ENCODE measurements at regions not wholly inside any gene's neighbourhood (a gene's known extent, or its start where the extent isn't known, plus 50 kb on each side); places are given as distances from the start of the nearest gene placed in this dataset.

DNA sequence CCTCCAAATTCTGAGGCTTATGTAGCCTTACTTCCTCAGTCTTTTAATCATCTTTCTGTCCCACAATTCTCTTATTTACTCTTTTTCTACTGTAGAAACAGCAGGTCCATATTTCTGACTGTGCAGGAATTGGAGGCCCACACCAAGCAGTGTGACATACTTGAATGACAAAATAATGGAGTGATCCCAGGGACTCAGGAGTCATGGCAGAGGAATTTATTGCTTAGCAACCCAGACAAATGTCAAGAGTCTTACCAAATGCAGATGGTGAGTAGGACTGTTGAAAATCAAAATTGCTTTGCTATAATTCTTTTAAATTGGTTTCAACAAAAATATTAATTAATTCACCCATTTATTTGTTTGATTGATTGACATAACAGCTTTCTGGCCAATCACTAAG is 59.9 kb downstream of the HTR1B start:
- intact Hi-C loops (cut with micrococcal nuclease): no loop called here

DNA sequence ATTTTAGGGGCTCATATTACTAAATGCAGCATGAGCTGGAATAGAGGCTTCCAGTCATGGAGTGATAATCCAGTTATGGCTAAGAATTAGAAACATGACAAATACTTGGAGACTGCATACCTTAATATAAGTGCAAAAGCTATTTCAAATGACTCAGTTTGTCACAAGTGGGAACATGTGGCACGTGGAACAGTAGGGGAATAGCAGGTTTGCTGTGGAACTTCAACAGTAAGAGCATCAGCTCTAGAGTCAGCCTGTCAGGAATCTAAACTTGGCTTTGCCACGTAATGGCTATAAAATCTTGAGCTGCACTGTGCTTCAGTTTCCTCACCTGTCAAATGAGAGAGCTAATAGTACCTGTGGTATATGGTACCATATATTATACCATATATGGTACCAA is 62.1 kb downstream of the HTR1B start:
- intact Hi-C loops (cut with micrococcal nuclease): no loop called here

DNA sequence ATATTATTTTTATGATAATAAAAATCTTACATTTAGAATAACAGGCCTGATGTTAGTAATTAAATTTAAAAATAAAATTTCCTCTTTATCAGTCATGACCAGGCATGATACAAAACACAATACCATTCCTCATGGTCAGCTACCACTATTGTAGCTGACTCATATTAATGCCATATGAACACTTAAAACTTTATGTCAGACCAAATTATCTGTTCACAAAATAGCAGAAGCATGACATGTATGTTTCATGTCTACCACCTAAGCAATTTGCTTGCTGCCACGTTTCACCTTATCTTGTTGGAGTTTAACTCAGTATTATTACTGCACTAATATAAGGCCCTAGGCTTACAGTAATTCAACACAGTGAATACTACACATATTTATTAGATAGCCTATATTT is 65.7 kb downstream of the HTR1B start:
- intact Hi-C loops (cut with micrococcal nuclease): no loop called here

DNA sequence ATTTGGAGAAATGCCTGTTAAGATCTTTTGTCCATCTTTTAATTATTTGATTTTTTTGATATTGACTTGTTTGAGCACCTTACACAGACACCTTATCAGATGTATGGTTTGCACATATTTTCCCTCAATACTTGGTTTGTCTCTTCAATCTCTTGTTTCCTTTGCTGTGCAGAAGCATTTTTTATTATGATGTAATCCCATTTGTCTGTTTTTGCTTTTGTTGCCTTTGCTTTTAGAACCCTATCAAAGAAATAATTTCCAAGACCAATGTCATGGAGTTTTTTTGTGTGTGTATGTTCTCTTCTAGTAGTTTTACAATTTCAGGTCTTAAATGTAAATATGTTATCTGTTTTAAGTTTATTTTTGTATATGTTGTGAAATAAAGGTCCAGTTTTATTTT is 73.9 kb downstream of the HTR1B start:
- intact Hi-C loops (cut with micrococcal nuclease): no loop called here

DNA sequence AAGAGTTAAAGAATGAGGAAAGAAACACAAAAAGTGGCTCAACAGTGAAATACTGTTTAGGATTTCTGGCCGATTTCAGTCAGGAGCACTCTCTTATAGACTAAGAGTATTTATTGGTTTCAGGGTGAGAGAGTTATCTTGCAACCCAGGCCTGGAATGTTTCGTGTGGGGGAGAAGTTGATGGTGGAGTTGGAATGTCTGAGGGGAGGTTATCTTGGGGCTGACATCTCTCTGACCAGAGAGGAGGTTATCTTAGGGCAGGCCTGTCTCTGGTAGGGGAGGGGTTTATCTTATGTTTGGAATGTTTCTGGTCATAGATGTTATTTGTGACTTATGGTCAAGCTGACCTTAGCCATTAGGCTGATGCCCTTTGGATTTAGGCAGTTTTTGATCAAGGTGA is 80.3 kb downstream of the HTR1B start:
- intact Hi-C loops (cut with micrococcal nuclease): no loop called here

DNA sequence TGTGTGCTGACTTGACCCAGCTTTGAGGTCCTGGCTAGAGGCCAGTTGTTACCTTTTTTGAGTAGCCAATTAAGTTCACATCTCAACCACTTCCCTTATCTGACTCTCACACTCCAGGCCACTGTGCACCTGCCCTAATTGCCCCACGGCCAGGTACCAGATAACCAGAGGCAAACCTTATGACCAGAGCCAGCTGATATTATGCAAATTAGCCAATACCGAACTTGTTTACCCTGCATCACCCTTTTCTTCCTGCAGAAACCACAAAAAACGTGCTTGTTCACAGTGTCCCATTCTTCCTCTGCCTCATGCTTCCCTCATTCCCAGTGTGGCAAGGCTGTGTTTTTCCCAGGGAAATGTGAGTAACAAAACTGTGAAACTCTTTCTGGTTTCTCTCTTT is 89.3 kb downstream of the HTR1B start:
- intact Hi-C loops (cut with micrococcal nuclease): no loop called here

DNA sequence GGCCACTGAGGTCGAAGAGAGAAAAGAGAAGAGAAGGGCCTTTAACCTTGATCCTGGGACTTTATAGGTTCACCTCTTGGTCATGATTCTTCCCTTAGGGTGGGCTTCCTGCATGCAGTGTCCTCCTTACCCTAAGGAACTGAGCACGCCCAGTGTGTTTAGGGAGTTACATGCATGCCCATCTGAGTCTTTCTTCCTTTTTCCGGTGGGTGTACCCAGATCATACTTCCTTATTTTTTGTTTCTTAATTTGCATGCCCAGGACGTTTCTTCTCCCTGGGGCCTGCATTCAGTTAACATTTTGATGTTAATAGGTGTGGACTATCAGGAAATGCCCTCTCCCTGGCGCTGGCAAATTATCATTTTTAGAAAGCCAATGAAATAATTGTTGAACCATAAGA is 91.5 kb downstream of the HTR1B start:
- intact Hi-C loops (cut with micrococcal nuclease): no loop called here

DNA sequence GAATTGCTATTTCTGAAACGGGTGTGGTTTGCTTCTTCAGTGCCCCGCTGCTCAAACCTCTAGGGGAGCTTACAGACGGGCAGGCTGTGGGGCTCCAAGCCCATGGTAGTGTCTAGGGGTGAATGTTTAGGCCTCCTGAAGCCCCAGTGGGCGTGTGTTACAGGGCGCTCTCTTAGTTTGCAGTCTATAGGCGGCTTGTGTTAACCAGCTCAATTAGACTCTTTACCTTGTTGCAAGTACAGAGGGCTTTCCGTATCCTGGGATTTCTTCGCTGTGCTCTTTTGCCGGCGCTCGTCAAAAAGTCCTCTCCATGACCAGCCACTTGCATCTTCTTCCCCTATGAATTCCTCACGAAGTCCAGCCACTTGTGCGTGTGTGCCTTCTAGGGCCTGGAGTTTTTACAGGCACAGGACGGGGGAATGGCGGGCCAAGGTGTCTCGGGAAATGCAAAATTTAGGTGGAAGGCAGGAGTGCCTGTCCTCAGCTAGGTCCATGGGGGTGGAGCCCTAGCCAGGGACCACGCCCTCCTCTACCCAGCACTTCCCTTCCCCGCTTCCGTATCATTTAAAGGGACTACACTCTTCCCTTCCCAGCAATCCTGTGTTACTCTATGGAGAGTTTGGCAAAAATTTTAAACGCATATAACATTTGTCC is 94.5 kb downstream of the HTR1B start:
- intact Hi-C loops (cut with micrococcal nuclease): no loop called here

DNA sequence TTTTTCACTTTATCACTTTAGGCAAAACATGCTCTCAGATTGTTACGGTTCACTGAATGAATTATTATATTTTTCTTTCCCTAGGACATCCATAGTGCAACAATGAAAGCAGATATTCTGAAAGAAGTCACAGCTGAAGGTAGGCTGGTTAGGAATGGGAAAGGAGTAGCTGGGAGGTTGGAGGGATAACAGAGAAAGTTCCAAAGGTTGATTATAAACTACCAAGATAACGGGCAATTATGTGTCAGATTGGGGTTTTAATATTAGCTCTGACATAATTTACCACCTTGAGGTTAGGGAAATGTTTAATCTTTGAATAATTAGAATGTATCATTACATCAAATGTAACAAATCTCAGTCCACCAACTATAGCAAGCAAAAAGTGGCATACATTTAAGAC is 96.5 kb downstream of the HTR1B start:
- intact Hi-C loops (cut with micrococcal nuclease): no loop called here

DNA sequence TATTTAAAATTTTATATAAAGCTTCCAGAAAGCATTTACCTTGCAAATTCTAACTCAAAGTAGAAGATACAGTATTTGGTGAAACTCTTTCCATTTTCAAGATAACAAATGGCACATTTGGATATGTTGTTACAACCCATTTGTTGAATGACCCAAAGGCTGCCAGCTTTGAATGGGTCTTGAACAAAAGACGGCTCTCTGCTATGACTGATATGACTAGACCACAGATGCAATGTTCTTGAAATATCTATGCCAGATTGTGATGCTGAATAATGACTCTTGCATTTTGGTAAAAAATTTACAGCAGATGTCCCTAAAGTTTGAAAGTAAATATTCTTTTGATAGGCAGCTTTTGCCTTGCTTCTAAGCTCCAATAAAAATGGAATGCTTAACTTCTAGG is 99.6 kb downstream of the HTR1B start:
- intact Hi-C loops (cut with micrococcal nuclease): no loop called here

DNA sequence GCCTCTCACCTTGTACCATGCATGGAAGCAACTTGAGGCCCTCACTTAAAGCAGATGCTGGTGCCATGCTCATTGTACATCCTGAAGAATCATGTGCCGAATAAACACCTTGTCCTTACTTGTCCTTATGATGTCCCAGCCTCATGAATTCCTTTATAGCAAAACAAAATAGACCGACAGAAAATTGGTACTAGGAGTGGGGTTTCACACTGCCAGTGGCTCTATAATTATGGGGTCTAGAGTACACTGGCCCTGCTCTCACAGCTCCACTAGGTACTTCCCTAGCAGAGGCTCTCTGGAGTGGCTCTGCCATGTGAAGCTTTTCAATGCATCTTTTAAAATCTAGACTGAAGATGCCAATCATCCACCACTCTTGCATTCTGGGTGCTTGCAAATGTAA is 101.2 kb downstream of the HTR1B start:
- intact Hi-C loops (cut with micrococcal nuclease): no loop called here

DNA sequence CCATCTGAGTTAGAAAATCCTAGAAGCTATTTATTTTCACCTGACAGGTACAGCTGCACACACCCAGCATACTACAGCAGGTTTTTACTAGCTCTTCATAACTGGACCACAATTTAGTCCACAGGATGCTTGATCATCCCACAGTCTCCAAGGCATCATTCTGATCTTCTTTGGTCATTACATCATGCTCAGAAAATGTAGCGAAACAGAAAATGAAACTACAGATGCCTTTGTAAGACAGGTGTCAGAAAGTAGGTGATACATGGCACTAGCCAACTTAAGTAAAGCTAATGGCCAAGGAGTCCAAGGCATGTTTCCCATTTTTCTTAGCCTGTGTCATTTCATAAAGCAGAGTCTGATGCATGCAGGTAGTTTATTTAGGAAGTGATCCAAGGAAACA is 102.3 kb downstream of the HTR1B start:
- intact Hi-C loops (cut with micrococcal nuclease): no loop called here

DNA sequence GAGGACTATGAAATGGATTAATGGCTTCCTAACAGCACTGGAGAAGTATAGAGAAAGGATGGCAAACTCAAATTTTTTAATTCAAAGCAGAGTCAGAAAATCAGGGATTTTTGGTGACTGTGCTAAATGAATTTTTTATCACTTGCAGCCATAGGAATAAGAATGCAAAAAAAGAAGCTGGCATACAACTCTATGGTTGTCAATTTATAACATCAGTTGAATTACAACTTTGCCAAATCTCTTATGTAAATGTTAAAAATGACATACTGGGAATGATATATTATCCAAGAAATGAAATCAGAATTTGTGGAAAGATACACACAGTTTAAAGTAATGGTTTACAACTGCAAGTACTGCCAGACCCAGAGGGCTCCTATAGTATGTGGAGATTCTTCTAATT is 106.5 kb downstream of the HTR1B start:
- intact Hi-C loops (cut with micrococcal nuclease): no loop called here

DNA sequence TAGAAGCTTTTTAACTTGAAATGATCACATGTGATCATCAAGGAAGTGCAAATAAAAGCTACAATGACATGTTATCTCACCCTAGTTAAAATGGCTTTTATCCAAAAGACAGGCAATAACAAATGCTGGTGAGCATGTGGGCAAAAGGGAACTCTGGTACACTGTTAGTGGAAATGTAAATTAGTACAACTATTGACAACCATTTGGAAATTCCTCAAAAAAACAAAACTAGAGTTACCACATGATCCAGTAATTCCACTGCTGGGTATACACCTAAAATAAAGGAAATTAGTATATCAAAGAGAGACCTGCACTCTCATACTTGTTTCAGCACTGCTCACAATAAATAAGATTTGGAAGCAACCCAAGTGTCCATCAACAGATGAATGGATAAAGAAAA is 108.7 kb downstream of the HTR1B start:
- intact Hi-C loops (cut with micrococcal nuclease): no loop called here

DNA sequence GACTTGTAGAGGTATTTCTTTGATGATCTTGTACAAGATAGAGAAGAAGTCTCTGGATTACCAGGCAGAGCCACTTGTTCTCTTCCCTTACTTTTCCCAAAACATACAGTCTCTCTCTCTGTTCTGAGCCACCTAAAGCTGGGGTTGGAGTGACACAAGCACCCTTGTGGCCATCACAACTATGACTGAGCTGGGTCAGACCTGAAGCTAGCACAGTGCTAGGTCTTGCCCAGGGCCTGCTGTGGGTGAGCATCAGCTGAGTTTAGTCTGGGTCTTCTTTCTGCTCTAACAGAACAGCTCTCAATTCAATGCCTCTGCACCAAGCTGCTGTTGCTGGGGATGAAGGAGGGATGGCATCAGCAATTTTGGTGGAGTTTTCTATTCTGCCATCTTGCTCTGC is 110.2 kb downstream of the HTR1B start:
- intact Hi-C loops (cut with micrococcal nuclease): no loop called here

DNA sequence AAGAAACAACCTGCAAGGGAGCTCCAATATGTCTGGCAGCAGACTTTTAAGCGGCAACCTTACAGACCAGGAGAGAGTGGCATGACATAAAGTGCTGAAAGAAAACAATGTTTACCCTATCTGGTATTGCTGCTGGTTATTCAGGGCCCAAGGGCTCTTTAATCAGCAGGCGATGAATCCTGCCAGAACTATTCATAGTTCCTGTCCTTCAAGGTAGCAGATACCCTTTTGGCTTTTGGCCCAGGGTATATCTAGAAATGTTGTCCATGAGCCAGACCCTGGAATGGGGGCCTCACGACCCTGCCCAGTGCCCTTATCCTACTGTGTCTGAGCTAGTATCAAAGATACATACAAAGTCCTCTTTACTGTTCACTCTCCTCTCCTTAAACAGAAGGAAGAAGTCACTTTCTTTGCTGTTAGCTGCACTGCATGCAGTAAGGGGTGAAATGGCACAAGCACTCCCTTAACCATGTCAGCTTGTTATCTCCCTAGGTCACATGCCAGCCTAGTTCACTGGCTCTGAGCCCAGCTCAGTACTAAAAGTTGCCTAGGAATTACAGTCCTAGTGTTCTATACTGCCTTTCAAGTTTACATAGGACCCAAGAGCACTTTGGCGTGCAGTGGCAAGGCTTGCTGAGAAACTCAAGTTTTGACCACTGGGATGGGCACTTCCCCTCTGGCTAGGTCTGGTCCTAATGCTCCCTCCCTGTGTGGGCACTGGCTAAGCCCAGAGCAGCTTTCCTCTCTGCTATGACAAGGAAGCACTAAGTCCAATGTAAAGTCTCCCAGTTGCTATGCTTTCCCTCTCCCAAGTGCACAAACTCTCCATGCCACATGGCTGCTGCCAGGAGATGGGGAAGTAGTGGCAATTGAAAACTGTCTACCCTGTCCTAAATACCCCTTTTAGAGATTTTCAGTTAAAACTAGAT is 122.0 kb downstream of the HTR1B start:
- intact Hi-C loops (cut with micrococcal nuclease): no loop called here

DNA sequence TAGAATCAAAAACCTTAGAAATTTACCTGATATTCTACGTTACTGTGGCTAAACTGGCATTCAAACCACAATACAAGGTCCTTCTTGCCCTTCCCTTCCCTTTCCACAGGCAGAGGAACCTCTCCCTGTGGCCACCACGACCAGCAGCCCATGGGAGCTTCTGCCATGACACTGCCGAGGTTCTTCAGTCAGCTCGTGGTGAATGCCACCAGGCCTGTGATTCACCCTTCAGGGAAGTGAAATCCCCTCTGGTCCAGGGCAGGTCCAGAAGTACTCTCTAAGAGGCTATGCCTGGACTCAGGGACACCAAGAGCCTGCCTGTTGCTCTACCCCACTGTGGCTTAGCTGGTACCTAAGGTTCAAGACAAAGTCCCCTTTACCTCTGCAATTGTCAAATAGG is 123.0 kb downstream of the HTR1B start:
- intact Hi-C loops (cut with micrococcal nuclease): no loop called here

DNA sequence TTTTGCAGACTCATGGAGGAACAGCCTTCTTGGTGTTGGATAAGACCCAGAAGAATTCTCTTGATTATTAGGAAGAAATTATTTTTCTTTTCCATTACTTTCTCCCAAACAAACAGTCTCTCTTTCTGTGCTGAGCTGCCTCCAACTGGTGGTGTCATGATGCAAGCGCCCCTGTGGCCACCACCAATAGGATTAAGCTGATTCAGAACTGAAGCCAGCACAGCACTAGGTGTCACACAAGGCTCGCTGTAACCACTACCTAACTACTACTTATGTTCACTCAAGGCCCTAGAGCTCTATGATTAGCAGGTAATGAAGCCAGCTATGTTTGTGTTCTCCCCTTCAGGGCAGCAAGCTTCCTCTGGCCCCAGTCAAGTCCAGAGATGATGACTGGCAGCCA is 123.4 kb downstream of the HTR1B start:
- intact Hi-C loops (cut with micrococcal nuclease): no loop called here

DNA sequence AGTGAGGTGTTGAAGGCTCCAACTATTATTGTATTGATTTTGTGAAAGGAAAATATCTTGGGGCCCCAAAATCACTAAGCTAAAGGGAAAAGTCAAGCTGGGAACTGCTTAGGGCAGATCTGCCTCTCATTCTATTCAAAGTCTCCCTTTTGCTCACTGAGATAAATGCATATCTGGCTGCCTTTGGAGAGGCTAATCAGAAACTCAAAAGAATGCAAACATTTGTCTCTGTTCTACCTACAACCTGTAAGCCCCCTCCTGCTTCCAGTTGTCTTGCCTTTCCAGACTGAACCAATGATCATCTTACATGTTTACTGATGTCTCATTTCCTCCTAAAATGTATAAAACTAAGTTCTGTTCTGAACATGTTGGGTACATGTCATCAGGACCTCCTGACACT is 125.9 kb downstream of the HTR1B start:
- intact Hi-C loops (cut with micrococcal nuclease): no loop called here

DNA sequence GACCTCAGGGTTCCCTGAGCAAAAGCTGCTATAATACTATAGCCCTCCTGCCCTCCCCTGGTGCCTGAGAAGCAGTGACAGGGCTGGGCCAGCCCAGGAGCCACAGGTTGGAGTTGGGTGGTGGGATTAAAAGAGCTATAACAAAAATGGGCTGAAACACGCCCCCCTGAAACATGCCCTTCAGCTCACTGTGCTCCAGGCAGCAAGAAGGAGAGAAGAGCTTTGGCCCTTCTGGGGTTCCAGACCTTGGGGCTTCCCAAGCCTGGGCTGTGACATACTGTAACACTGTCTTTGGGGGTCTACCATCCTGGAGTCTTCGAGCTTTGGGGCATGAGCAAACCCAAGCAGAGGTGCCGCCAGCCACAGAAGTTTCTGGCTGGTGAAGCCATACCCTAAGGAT is 129.2 kb downstream of the HTR1B start:
- intact Hi-C loops (cut with micrococcal nuclease): no loop called here

DNA sequence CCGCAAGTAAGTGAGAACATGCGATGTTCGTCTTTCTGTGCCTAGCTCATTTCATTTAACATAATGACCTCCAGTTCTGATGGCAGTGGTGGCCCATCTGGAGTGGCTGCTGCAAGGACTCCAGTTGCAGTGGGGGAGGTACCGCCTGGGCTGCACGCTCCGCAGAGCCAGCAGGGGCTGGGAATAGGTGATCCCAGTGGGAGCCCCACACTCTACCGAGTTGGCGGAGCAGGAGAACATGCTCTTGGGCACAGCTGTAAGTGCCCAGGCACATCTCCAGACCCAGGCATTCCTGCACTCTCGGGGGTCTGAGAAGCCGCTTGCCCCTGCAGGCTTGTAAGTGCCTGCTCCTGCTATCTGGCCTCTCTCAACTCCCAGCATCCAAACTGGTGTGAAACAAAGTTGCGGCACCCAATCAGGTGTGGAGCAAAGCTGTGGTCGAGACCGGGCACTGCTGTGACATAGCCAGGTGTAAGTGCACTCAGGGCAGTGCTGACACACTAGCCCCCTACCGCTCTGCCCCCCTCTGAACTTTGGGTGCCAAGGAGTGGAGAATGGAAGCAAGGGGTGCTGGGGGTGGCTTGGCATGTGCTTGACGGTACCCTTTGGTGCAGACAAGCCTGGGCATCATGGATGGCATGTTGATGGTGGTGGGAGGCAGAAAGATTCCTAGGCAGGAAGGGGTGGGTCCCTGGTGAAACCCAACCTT is 130.2 kb downstream of the HTR1B start:
- intact Hi-C loops (cut with micrococcal nuclease): no loop called here

DNA sequence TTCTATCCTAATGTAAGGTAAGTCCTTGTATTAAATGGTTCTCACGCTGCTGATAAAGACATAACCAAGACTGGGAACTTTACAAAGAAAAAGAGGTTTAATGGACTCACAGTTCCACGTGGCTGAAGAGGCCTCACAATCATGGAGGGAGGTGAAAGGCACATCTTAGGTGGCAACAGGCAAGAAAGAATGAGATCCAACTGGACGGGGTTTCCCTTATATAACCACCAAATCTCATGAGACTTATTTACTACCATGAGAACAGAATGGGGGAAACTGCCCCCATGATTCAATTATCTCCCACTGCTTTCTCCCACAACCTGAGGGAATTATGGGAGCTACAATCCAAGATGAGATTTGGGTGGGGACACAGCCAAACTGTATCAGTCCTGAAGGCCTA is 136.6 kb downstream of the HTR1B start:
- intact Hi-C loops (cut with micrococcal nuclease): no loop called here

Measured in T-helper 1 cell treated with Interleukin-12 subunit alpha and Interleukin-12 subunit beta and Interleukin-4 antibody, amounts not matched to agents 30 ng/mL and 1 ng/mL, for 36 hours (primary cell).